Retinal pigment epithelial cell (primary cell): ENCODE measurements at regions not wholly inside any gene's neighbourhood (a gene's known extent, or its start where the extent isn't known, plus 50 kb on each side); places are given as distances from the start of the nearest gene placed in this dataset.

ENCODE experiments used
- DNase-seq: peaks from one replicate; pipeline ENCODE4 v3.0.0-alpha.2; 2010; ENCODE audit warnings: low read depth
- H3K4me3 ChIP-seq: 2 replicates; pipeline ENCODE4 v1.5.1; 2011; ENCODE audit warnings: mild to moderate bottlenecking, low read length, control low read depth, moderate library complexity
- TF ChIP-seq, protein P1 (sequence below): conservative IDR thresholded peaks from 2 replicates; pipeline ENCODE4 v1.5.1; 2011; ENCODE audit warnings: low read depth, low read length, control low read depth, inconsistent platforms

DNA sequence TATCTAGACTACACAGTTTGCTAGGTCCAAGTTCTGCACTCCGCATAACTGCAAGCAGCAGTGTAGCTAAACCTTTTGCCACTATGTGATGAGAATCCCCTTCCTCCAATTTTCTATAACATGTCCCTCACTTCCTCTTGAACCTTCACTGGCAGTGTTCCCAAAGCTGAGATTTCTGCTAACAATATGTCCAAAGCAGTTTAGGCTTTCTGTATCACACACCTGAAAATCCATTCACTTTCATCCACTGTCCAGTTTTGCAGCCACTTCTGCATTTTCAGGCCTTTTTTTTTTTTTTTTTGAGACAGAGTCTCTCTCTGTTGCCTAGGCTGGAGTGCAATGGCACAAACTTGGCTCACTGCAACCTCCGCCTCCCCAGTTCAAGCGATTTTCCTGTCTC is 111.1 kb downstream of the GADD45G start:
- no peak for DNase-seq
- TF ChIP-seq, protein P1, sequence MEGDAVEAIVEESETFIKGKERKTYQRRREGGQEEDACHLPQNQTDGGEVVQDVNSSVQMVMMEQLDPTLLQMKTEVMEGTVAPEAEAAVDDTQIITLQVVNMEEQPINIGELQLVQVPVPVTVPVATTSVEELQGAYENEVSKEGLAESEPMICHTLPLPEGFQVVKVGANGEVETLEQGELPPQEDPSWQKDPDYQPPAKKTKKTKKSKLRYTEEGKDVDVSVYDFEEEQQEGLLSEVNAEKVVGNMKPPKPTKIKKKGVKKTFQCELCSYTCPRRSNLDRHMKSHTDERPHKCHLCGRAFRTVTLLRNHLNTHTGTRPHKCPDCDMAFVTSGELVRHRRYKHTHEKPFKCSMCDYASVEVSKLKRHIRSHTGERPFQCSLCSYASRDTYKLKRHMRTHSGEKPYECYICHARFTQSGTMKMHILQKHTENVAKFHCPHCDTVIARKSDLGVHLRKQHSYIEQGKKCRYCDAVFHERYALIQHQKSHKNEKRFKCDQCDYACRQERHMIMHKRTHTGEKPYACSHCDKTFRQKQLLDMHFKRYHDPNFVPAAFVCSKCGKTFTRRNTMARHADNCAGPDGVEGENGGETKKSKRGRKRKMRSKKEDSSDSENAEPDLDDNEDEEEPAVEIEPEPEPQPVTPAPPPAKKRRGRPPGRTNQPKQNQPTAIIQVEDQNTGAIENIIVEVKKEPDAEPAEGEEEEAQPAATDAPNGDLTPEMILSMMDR, result no peak
- H3K4me3 ChIP-seq, result no peak overlapping the region

DNA sequence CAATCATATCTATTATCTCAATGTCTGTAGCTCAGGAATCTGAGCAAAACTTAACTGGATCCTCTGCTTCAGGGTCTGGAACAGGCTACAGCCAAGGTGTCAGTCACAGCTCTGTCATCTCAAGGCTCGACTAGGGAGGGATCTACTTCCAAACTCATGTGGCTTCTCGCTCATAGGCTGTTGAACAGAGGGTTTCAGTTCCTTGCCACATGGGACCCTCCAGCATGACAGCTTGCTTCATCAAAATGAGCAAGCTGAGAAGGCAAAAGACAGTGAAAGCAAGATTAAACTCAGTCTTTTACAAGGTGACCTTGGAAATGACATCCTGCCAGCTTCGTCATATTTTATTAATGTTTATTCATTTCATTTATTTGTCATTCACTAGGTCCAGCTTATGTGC is 111.7 kb downstream of the GADD45G start:
- DNase-seq, result no peak
- TF ChIP-seq, protein P1, result no peak
- H3K4me3 ChIP-seq, result no peak overlapping the region

DNA sequence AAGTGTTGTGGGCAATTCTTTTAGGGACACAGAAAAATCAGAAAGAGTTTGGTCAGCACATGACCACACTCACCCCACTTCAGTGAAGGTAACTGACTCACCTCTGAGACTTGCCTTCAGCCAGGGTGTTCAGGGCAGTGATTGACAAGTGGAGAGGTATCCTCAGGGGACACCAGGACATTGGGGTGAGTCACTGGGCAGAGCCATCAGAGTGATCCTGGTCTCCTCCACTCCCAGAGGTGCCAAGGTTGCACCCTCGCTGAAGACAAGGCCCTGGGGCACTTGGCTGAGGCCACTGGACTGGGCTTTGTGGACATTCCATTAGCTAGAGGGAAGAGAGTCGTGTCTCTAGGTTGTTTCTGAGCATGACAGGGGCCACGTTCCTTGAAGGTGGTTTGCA is 113.4 kb downstream of the GADD45G start:
- DNase-seq, result no peak
- H3K4me3 ChIP-seq, result no peak overlapping the region

DNA sequence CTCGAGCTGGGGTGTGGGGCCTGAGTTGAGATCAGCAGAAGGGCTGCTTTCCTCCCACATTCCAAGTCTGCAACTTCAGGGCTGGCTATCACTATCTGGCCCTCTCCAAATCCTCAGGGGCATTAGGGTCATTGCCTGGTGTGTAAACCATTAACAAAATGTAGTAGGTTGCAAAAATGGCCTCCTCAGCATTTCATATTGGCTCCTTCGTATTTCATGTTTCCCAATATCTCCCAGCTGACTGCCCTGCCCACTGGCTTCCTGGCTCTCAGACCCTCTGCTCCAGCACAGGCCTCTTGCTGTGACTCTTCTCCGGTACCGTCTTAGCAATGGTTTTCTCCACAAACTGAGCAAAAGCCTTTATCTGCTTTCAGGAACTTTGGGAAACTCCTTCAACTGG is 113.8 kb downstream of the GADD45G start:
- no peak overlapping the region for H3K4me3 ChIP-seq
- TF ChIP-seq, protein P1, result no peak

More for the DNA sequence above, 113.4 kb downstream of the GADD45G start:
- TF ChIP-seq, protein P1, result no peak

DNA sequence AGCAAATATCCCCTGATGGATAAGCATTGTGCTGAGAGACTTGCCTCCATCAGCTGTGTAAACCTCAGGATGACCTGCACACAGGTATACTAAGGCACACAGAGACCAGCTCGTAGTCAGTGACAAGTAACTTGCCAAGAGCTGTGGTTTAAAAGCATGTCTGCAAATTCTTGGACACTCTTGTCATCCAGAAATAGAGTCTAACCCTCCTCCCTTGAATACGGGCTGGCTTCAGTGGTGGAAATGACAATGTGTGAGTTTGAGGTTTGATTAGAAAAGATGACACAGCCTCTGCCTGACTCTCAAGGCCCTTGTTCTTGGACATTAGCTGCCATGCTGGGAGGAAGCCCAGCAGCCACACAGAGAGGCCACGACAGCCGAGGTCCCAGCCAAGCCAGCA is 114.4 kb downstream of the GADD45G start:
- TF ChIP-seq, protein P1, result no peak
- no peak for DNase-seq

More for the DNA sequence above, 113.8 kb downstream of the GADD45G start:
- DNase-seq, result no peak

DNA sequence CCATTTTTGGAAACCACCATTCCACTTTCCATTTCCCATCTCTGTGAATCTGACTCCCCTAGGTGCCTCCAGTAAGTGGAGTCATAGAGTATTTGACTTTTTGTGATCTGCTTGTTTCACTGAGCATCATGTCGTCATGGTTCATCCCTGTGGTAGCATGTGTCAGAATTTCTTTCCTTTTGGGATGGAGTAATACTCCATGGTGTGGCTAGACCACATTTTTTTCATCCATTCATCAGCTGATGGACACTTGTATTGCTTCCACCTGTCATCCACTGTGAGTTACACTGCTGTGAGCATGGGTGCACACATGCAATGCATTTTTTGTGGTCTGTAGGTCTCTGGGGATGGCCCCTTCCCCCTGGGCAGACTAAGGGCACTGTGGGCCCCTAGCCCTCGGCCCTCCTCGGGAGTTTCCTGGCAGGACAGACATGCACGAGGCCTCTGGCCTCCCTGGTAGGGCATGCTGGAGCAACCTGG is 115.9 kb downstream of the GADD45G start:
- no peak overlapping the region for H3K4me3 ChIP-seq
- TF ChIP-seq, protein P1, result no peak
- no peak for DNase-seq

More for the DNA sequence above, 114.4 kb downstream of the GADD45G start:
- H3K4me3 ChIP-seq, result no peak overlapping the region

DNA sequence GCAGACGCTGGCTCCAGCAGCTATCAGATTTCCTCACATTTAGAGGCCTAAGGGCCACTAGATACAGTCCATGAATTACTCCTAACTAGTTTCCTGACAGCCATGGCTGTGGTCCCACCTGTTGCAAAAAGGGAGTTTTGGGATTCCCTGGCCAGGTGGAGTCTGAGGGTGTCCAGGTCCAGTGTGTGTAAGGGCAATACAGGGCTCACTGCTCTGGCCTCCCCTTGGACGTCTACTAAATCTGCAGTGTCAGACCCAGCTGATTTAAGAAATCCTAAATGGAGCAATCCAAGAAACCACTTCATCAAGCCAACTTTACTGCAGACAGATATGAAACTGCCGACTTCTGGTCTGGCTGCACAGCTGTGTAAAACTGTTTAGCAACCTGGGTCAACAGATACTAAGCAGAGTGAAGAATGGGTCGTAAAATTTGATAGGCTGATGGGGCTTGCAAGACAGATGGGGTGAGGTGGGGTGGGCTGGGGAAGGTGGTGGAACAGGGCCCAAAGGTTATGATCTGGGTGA is 116.4 kb downstream of the GADD45G start:
- no peak overlapping the region for H3K4me3 ChIP-seq
- TF ChIP-seq, protein P1, result no peak
- no peak for DNase-seq
